ENCODE measurements at regions not wholly inside any gene's neighbourhood (a gene's known extent, or its start where the extent isn't known, plus 50 kb on each side); places are given as distances from the start of the nearest gene placed in this dataset.

DNA sequence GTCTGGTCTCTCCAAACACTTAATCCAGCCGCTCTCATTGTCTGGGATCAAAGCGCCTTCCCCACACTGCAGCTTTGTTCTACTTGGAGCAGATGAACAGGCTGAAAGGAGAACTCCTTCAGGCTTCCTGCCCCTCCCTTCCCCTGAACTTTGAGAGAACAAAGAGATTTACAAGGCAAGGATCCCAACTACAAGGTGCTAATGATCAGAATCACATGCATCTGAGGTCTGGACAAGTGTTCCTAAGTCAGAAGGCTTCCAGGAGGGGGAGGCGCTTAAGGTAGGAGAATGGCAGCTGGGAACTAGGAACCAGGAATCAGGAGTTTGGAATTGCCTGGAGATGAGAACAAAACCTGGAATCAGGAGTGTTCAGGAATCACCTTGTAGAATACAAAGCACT, 606.3 kb upstream of the CDH11 start:
- TF ChIP-seq CTCF (IDR thresholded peaks at IDR 0.05; ENCODE audit: insufficient read depth, low read length) (no peak), GABPA (IDR thresholded peaks at IDR 0.05; ENCODE audit: low read depth) (no peak), POLR2AphosphoS5 (IDR thresholded peaks at IDR 0.05; ENCODE audit: low read depth) (no peak), SPI1 (IDR thresholded peaks at IDR 0.05; ENCODE audit: borderline replicate concordance, low read depth) (no peak)
